GM19043 (cell line): ENCODE measurements at regions not wholly inside any gene's neighbourhood (a gene's known extent, or its start where the extent isn't known, plus 50 kb on each side); places are given as distances from the start of the nearest gene placed in this dataset.
"Not testable (repeated sequence)": the region's sequence is repeated elsewhere in the genome, so short reads cannot be mapped to it uniquely, and the experiment has no call there.

Experiments used
- ATAC-seq: cut with Tn5 transposase; IDR thresholded peaks from one replicate; pipeline ENCODE4 v1.9.1; 2021; ENCODE audit warnings: low read depth; ENCODE audit not compliant: unreplicated experiment

DNA sequence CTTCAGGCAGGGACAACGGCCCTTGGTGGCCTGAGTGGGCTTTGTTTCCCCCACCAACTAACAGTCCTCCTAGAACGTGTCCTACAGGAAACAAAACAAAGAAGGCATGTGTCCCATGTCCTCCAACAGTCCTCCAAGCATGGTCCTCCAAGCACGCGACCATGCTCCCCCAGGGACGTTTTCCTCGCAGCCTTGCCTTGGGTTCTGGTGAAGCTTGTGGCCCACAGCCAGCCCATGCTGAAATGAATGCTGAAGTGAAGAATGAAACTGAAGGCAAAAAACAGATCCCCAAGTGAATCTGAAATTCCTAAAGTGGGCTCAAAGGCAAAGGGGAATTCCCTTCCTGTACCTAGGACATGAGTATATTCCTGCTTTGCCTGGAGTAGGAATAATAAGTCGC, 176.6 kb downstream of the JCAD start:
- ATAC-seq, result no peak

DNA sequence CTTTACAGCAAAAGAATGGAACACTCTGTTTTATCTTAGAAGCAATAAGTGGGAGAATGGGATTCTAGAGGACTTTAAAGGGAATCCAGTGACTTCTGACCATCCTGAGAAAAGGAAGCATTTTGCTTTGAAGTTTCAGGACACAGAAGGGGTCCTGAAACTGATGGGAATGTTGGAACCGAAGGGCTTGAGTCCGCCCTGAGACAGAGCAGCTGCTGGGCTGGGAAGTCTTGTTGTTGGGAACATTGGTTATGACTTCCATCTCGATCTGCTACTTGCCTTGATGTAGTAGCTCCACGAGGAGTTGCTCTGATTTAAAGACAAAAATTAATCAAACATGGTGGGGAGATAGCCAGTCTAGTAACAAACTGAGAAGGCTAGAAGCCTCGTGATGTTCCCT, 177.6 kb downstream of the JCAD start:
- ATAC-seq, result no peak

DNA sequence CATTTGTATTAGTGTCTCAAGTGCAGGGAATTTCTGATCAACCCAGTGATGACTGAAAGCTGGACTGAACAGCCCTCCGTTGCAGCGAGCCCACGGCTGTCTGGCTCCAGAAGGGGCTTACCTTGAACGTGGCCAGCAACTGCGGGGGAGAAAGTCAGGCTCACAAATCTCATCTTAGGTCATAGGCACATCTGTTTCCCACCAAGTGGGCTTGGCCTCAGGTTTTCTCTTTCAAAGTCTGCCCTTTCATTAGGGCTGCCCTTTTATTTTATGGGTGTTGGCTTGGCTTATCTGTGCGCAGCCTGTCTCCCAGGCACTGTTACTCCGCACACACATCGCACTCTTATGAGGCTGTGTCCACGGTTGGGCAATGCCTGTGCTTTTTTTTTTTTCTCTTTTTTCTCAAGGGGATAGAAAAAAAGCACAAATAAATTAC, 178.0 kb downstream of the JCAD start:
- no peak for ATAC-seq

DNA sequence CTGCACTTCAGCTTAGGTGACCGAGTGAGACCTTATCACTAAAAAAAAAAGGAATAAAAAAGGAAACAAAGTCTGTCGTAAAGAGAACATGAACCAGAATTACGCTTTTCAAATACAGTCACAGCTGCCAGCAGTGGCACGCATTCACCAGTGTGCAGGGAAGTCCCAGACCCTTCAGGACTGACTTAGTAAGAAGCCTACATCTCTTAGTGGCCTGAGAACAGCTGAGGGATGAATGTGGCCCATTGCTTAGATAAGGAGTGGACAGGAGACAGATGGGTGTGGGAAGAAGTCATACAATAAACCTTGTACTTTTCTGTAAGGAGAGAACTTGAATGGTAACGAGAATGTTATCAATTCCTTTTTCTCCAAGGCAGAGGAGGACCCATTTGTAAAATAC, 178.5 kb downstream of the JCAD start:
- ATAC-seq, result no peak

DNA sequence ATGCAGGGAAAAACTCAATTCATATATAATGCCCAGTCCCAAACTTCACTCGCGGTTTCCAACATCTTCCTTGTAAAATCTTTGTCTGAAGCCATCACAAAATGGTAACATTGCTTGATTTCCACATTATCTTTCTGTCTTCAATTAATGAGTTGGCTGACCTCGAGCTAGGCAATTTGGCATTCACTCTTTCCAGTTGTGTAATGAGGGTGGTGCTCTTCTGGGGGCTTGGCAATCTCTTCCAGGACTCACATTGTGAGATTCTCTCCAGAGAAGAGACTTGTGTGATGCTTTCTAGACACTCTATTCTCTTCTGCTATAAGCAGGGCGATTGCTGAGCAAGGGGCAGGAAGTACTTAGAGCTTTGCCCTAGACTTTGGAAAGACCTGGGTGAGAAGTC, 179.5 kb downstream of the JCAD start:
- ATAC-seq, result no peak

DNA sequence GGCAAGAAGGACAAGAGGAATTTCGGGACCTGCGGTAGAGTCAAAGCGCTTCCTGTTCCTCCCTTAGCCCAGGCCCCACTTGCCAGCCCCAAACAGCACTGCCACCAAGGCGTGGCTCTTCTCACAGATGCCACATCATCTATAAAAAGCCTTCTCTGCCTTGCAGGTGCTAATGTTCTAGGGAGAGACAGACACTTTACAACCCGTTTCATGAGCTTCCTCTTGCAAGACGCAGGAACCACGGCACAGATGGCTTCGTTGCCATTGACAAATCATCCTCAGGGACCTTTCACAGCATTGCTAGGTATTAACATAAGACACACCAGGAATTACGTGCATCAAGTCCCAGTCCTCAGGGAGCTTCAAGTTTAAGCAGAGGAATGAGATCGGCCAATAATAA, 180.9 kb downstream of the JCAD start:
- no peak for ATAC-seq

DNA sequence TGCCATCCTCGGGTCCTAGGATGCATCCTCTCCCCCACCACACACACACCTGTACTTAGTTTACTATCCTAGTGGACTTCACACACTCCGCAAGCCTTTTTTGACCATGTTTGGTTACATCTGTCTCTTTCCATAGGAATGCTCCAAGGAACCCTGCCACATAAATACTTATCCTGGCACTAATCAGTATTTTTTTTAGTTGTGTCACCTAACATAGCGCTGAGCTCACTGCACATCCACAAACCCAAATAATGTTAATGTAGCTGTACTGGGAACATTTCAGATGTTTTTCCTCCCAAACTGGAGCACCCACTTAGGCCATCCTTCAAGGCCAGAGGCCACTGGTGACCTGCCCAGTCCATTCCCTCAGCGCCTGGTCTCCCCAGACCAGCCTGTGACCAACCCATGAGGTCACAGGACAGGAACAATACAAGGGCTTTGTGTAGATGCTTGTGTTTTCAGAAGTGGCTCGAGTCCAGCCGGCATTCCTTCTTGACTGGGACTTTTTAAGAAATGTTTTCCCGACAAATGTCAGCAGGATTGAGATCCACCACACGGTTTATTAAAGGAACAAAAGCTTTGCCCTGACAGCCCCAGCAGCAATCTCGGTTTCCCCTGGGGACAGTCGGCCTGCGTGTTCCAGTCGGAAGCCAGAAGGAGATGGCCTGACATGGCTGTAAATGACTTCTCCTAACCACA, 181.4 kb downstream of the JCAD start:
- no peak for ATAC-seq

DNA sequence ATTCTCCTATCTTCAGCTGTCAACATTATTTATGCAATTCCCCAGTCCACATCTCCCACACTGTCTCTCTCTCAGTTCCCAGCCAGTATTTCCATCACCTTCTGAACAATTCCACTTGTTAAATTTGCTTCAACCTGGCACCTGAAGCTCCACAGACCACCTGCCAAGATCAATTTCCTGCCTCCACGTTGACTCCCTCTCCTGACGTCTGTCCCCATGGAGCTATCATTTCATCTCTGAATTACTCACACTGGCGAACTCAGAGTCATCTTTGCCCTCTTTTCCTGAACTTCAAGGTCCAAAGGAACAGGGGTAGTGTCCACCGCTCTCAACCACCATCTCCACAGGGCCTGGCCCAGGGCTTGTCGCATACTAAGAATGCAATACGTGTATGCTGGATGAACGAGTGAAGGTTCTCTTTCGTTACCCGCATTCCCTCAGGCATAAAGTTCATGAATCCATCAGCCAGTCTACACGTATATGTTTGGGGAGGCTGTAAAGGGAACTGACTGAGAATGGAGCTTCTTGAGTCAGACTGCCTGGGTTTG, 183.3 kb downstream of the JCAD start:
- no peak for ATAC-seq

DNA sequence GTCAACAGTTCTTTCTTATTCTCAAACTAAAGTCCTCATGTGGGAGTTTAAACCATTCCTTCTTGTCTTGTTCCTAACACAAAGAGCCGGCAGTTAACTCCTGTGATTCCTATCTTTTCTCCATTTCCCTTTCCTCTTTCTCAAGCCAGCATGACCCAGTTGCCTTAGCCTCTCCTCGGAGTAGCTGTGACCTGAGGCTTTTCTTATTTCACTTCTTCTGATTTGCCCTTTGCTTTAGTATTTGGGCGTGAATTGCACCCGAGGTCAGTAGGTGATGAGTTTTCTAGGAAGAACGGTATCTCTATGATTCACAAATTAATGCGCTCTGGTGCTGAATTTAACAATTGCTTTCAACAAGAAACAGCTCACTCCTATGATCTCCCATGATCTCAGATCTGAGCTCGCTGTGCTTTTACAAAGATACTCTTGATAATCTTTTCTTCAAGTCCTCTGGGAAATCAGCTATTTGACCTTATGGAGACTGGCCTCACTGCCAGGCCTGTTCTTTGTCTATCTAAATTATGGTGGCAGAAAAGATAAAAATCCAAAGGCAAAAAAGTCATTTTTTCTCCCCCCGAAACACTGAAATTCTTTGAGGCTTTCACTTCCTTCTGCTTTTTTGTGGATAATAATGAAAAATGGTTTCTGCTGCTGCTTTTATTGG, 184.6 kb downstream of the JCAD start:
- ATAC-seq, result no peak

DNA sequence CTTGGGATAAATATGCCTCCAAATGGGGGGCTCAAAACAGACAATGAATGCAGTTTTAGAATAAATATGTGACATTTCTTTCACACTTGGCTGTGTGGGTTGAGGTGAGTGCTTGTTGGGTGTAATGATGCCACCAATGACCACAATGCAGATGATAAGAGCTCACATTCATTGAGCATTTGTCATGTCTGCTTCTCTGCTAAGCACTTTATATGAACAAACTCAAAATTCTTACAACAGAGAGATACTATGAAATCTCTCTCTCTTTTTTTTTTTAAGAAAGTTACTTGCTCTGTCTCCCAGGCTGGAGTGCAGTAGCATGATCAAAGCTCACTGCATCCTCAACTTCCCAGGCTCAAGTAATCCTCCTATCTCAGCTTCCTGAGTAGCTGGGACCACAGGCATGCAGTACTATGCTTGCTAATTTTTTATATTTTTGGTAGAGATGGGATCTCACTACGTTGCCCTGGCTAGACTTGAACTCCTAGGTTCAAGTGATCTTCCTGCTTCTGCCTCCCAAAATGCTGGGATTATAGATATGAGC, 185.4 kb downstream of the JCAD start:
- no peak for ATAC-seq

DNA sequence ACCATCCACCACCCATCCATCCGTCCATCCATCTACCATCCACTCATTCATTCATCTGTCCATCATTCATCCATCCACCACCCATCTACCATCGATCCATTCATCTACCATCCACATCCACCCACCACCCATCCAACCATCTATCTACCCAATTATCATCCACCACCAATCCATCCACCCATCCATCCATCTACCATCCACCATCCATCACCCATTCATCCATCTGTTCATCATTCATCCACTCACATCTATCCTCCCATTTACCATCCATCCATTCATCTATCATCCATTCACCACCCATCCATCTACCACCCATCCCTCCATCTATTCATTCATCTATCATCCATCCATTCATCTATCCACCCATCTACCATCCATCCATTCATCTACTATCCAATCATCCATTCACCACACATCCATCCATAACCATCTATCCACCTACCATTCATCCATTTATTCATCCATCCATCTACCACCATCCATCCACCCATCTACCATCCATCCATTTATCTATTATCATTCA, 188.8 kb downstream of the JCAD start:
- no peak for ATAC-seq

DNA sequence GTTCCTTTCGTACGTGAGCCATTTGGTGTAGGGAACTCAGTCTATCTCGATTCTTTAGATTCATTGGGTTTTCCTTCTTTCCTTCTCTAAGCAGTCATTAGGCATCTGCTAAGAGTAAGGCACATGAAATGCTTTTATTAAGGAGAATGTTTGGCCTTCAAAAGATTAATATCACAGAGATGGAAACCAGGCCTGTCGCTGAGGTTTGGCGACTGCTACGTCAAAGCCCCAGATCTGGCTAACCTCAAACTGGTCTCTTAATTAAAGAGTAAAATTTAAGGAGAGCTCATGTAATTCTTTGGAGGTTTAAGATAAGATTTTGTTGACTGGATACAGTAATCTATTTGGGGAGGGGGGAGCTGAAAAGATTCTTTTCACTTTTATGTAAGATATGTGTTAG, 189.8 kb downstream of the JCAD start:
- ATAC-seq, result no peak

DNA sequence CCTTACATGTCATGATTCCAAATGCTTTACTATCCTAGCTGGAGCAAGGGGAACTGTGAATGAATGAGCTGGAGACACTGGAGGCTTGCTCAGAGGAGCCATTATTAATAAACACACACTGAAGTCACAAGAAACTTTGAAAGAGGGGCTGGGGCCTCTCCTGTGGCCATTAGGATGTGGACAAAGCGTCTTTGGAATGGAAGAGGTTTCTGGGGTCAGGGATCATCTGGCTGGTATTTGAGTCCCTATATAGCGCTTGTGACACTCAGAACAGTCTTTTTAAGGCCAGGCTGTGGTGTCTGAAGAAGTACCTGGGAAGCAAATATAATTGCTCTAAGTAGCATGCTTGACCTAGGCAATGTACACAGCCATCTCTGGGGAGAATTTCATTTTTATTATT, 193.0 kb downstream of the JCAD start:
- ATAC-seq, result no peak

DNA sequence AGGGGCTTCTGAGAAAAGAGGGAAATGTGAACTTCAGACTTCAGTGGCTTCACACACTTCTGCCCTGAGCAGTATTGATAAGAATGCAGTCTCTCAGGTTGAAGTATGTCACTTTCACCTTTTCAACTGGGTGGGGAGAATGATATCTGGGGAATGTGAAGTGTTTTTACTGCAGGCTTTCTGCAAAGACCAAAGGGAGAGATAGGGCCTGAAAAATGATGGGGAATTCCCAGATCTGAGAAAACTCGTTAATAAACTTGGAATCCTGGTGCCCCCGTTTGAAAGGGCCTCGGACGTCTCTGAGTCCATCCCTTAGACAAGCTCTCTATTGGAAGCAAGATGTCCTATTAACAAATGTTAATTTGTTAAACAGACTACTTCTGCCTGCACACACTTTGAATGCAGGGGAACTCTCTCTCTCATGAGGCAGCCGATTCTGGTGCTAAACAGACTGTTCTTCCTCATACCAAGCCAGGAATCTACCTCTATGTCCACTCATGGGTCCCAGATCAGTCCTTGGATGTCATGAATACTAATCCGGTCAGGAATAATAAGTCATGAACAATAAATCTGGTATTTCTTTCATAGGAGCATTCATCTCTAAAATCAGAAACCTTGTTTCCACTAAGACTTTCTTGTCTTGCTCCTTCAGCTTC, 193.6 kb downstream of the JCAD start:
- ATAC-seq, result no peak

DNA sequence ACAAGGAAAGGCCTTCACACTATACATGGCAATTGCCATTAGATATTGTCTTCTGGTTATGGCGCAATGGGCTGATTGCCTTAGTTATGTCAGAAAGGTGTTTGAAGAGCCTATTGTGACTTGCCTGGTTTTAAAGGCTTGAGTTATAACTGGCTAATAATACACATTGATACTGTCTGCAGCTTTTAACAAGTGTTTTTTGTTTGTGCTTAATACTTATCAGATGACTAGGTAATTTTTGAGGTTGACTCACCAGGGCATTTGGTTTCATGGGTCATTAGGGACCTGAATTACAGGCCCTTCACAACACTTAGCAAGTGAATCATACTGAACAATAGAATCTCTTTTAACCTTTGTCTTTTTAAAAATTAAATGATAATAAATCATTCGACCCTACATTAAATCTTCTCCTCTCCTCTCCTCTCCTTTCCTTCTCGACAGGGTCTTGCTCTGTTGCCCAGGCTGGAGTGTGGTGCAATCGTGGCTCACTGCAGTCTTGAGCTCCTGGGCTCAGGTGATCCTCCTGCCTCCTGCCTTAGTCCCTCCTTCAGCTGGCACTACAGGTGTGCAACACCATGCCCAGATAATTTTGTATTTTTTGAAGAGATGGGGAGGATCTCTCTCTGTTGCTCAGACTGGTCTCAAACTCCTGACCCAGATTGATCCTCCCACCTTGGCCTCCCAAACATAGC, 196.3 kb downstream of the JCAD start:
- no peak for ATAC-seq

DNA sequence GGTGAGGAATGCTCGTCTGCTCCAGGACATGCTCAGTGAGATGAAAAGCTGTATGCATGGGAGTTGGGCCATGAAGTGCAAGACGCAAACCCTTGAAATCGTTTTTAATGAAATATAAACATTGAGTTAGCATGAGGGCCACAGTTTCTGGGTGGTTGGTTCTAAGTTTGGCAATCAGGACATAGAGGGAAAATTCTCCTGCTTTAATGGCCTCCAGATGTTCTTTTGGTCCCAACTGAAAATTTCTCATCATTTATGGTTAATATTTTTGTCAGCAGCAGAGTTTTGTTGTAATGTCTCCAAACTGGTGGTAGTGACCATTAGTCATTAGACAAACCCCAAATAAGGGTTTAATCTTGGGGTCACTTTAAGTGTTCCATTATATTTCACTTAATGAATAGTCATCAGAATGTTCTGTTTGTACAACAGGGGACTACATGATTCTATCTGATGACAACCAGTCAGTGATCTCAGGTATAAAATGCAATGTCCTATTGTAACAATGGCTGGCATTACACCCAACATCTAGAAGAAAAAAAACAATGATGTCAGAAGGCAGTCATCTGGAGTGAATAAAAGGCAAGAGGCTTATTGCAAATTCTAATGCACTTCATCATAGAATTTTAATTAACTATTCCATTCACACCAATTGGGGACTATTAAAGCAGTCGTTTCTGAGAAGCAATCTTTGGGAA, 197.4 kb downstream of the JCAD start:
- no peak for ATAC-seq

DNA sequence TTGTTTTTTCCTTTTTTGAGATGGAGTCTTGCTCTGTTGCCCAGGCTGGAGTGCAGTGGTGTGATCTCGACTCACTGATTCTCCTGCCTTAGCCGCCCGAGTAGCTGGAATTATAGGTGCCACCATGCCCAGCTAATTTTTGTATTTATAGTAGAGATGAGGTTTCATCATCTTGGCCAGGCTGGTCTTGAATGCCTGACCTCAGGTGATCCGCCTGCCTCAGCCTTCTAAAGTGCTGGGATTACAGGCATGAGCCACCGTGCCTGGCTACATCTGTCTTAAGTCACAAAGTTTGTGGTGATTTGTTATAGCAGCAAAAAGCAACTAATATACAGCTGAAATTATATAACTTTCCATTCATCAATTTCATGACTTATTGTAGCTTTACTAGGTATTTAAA, 198.2 kb downstream of the JCAD start:
- ATAC-seq, result not testable (repeated sequence)

DNA sequence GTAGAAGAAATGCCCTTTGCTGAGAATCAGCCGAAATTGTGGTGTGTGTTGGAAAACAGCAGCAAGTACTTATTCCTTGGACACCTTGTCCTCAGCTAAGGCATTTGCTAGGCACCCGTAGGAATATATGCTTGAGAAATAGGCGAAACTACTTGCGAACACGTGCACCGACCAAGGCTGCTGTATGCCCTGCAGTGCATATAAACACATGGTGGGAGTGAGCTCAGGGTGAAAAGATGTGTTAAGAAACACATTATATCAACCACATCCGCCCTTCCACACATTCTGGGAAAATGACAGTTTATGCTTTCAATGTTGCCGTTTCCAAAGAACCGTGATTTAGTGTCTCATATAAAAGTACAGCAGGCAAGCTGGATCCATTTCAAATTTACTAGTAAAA, 199.2 kb downstream of the JCAD start:
- ATAC-seq, result no peak

DNA sequence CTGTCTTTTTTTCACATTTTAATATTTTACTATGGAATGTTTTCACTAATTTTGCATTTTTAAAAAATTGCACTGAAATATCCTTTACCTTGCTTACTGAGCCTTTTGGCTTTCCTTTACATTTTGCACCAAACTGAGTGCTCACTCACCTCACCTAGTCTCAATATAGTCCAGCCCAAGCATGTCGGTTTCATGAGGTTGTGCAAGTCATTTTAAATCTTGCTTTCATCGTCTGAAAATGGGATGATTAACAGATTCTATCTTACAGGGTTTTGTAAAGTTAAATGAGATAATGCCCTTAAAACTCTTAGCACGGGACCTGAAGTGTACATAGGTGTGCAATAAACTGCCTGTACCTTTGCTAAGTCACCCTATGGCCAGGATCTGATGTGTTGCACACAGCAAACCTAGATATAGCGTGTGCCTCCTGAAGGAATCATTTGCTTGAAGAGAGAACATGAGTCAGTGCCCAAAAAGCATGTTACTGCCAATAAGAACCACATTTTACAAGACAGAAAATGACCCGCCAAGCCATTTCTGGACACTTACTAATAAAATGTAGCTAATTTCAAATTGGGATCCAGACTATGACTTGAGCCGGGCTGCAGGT, 199.8 kb downstream of the JCAD start:
- no peak for ATAC-seq
